NB4 (cell line): ENCODE measurements at regions not wholly inside any gene's neighbourhood (a gene's known extent, or its start where the extent isn't known, plus 50 kb on each side); places are given as distances from the start of the nearest gene placed in this dataset.

Experiments
- MAX ChIP-seq: IDR thresholded peaks from 2 replicates; pipeline ENCODE4 v1.6.1; 2011; ENCODE audit warnings: low read depth, low read length
- MYC ChIP-seq: IDR thresholded peaks from 2 replicates; pipeline ENCODE4 v1.6.1; 2011; ENCODE audit warnings: low read depth, low read length
- TF ChIP-seq, protein P1 (sequence below): IDR thresholded peaks from one replicate; pipeline ENCODE4 v1.5.1; 2012; ENCODE audit warnings: low read depth, low read length

- TF ChIP-seq, protein P1, sequence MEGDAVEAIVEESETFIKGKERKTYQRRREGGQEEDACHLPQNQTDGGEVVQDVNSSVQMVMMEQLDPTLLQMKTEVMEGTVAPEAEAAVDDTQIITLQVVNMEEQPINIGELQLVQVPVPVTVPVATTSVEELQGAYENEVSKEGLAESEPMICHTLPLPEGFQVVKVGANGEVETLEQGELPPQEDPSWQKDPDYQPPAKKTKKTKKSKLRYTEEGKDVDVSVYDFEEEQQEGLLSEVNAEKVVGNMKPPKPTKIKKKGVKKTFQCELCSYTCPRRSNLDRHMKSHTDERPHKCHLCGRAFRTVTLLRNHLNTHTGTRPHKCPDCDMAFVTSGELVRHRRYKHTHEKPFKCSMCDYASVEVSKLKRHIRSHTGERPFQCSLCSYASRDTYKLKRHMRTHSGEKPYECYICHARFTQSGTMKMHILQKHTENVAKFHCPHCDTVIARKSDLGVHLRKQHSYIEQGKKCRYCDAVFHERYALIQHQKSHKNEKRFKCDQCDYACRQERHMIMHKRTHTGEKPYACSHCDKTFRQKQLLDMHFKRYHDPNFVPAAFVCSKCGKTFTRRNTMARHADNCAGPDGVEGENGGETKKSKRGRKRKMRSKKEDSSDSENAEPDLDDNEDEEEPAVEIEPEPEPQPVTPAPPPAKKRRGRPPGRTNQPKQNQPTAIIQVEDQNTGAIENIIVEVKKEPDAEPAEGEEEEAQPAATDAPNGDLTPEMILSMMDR, result no peak
- no peak for TF ChIP-seq MYC
- no peak for TF ChIP-seq MAX
Observed at GRCh38 chr5:158133369-158133768, 274.4 kb upstream of the CLINT1 start.
